GM23338 (cell line): ENCODE measurements at regions not wholly inside any gene's neighbourhood (a gene's known extent, or its start where the extent isn't known, plus 50 kb on each side); places are given as distances from the start of the nearest gene placed in this dataset.

Experiments
- ATAC-seq: fragments of 200-7000 bp; cut with Tn5 transposase; 3 replicates; pipeline ENCODE4 v1.9.1; 2020
- DNase-seq: peaks from one replicate; pipeline ENCODE4 v3.0.0-alpha.2; 2015; ENCODE audit warnings: low spot score
- H2AFZ ChIP-seq: fragments of 200-600 bp; sonication (generic); 2 replicates; pipeline ENCODE4 v1.8.0; 2016; ENCODE audit warnings: antibody characterized with exemption, mild to moderate bottlenecking, moderate library complexity
- H3F3A ChIP-seq: fragments of 200-600 bp; sonication (generic); replicated peaks from 2 replicates; pipeline ENCODE4 v1.8.0; 2017; ENCODE audit warnings: antibody characterized with exemption, mixed run types, low read depth
- H3K27ac ChIP-seq: fragments of 200-600 bp; sonication (generic); 2 replicates; pipeline ENCODE4 v1.6.1; 2016; ENCODE audit warnings: low read depth
- H3K27me3 ChIP-seq: fragments of 200-600 bp; sonication (generic); 2 replicates; pipeline ENCODE4 v1.8.0; 2016; ENCODE audit warnings: mild to moderate bottlenecking, mixed run types, moderate library complexity; ENCODE audit not compliant: insufficient read depth
- H3K36me3 ChIP-seq: fragments of 200-600 bp; sonication (generic); 2 replicates; pipeline ENCODE4 v1.8.0; 2016; ENCODE audit warnings: mild to moderate bottlenecking; ENCODE audit not compliant: insufficient read depth
- H3K4me1 ChIP-seq: fragments of 200-600 bp; sonication (generic); 2 replicates; pipeline ENCODE4 v1.8.0; 2016; ENCODE audit warnings: mild to moderate bottlenecking, moderate library complexity; ENCODE audit not compliant: insufficient read depth
- H3K4me2 ChIP-seq: fragments of 200-600 bp; sonication (generic); 2 replicates; pipeline ENCODE4 v1.7.1; 2017; ENCODE audit warnings: mixed run types
- H3K4me3 ChIP-seq: fragments of 200-600 bp; sonication (generic); 2 replicates; pipeline ENCODE4 v1.6.1; 2016; ENCODE audit warnings: mixed run types
- H3K79me2 ChIP-seq: fragments of 200-600 bp; sonication (generic); replicated peaks from 2 replicates; pipeline ENCODE4 v1.8.0; 2017; ENCODE audit warnings: mild to moderate bottlenecking; ENCODE audit not compliant: insufficient read depth
- H3K9me2 ChIP-seq: fragments of 200-600 bp; sonication (generic); 2 replicates; pipeline ENCODE4 v1.8.0; 2017; ENCODE audit not compliant: insufficient read depth
- H4K20me1 ChIP-seq: fragments of 200-600 bp; sonication (generic); replicated peaks from 2 replicates; pipeline ENCODE4 v1.8.0; 2017; ENCODE audit warnings: mild to moderate bottlenecking; ENCODE audit not compliant: insufficient read depth
- H3K27ac Mint-ChIP-seq: 2 replicates; pipeline ENCODE4 v1.8.0; 2020; ENCODE audit warnings: inconsistent platforms, mild to moderate bottlenecking, moderate library complexity, mixed read lengths
- H3K27me3 Mint-ChIP-seq: 3 replicates; pipeline ENCODE4 v1.8.0; 2022; ENCODE audit warnings: low read depth, mild to moderate bottlenecking, moderate library complexity, mixed read lengths, inconsistent platforms; ENCODE audit not compliant: insufficient read depth, poor library complexity
- H3K36me3 Mint-ChIP-seq: 3 replicates; pipeline ENCODE4 v1.8.0; 2021; ENCODE audit warnings: low read depth, mild to moderate bottlenecking, inconsistent platforms, moderate library complexity, mixed read lengths
- H3K4me1 Mint-ChIP-seq: 3 replicates; pipeline ENCODE4 v1.8.0; 2020; ENCODE audit warnings: mild to moderate bottlenecking, inconsistent platforms, mixed read lengths
- H3K4me3 Mint-ChIP-seq: 3 replicates; pipeline ENCODE4 v1.8.0; 2021; ENCODE audit warnings: moderate library complexity, mild to moderate bottlenecking, inconsistent platforms, mixed read lengths
- H3K9me3 Mint-ChIP-seq: 3 replicates; pipeline ENCODE4 v1.8.0; 2020; ENCODE audit warnings: moderate library complexity, mild to moderate bottlenecking, inconsistent platforms, mixed read lengths
- CREB1 ChIP-seq: fragments of 250-450 bp; sonication (Bioruptor Pico); IDR thresholded peaks from 2 replicates; pipeline ENCODE4 v1.5.0; 2020; ENCODE audit warnings: low read depth, mild to moderate bottlenecking, moderate library complexity
- ETS1 ChIP-seq: IDR thresholded peaks from 2 replicates; pipeline ENCODE4 v1.6.1; 2016; ENCODE audit warnings: antibody characterized with exemption
- EZH2 ChIP-seq: fragments of 200-600 bp; sonication (generic); IDR thresholded peaks from one replicate; pipeline ENCODE4 v1.8.0; 2017; ENCODE audit warnings: antibody characterized with exemption, mild to moderate bottlenecking, low read depth; ENCODE audit not compliant: unreplicated experiment
- EZH2phosphoT487 ChIP-seq: fragments of 200-600 bp; sonication (generic); IDR thresholded peaks from one replicate; pipeline ENCODE4 v1.8.1; 2018; ENCODE audit warnings: antibody characterized with exemption; ENCODE audit not compliant: unreplicated experiment
- JUNB ChIP-seq: IDR thresholded peaks from one replicate; pipeline ENCODE4 v1.6.1; 2016; ENCODE audit warnings: antibody characterized with exemption; ENCODE audit not compliant: unreplicated experiment
- NANOG ChIP-seq: IDR thresholded peaks from 2 replicates; pipeline ENCODE4 v1.6.1; 2016; ENCODE audit warnings: antibody characterized with exemption, borderline replicate concordance
- STAT1 ChIP-seq: IDR thresholded peaks from one replicate; pipeline ENCODE4 v1.6.1; 2016; ENCODE audit warnings: antibody characterized with exemption; ENCODE audit not compliant: unreplicated experiment
- ZNF114 ChIP-seq: fragments of 250-450 bp; sonication (Bioruptor Pico); IDR thresholded peaks from 2 replicates; pipeline ENCODE4 v1.5.0; 2020; ENCODE audit warnings: mild to moderate bottlenecking, moderate library complexity
- TF ChIP-seq, protein P1 (sequence below): IDR thresholded peaks from one replicate; pipeline ENCODE4 v1.6.1; 2018; ENCODE audit warnings: antibody characterized with exemption; ENCODE audit not compliant: unreplicated experiment
- TF ChIP-seq, protein P2 (sequence below): fragments of 250-450 bp; sonication (Bioruptor Pico); IDR thresholded peaks from 2 replicates; pipeline ENCODE4 v1.5.0; 2020; ENCODE audit warnings: mild to moderate bottlenecking, moderate library complexity

GRCh38 chr2:12396699-12397098 is 320.0 kb upstream of the TRIB2 start:
- no peak overlapping the region for H3K4me3 Mint-ChIP-seq
- H3K9me3 Mint-ChIP-seq: peaks cover 9% of the 10 kb centered on the region
- no peak overlapping the region for H3K27ac Mint-ChIP-seq
- H3K36me3 Mint-ChIP-seq: peaks cover 8% of the 10 kb centered on the region
- Histone ChIP-seq H3F3A (no peaks in the 10 kb centered on the region), H2AFZ (no peak overlapping the region), H3K4me3 (no peak overlapping the region), H3K9me2 (peaks cover 4% of the 10 kb centered on the region; the same call in 1 of the 2 replicates), H3K27me3 (no peaks in the 10 kb centered on the region), H3K27ac (no peak overlapping the region), H4K20me1 (no peaks in the 10 kb centered on the region; the same call in 1 of the 2 replicates), H3K36me3 (peaks cover under 1% of the 10 kb centered on the region; the same call in 1 of the 2 replicates), H3K4me2 (no peak overlapping the region), H3K79me2 (no peaks in the 10 kb centered on the region), H3K4me1 (peaks cover 30% of the 10 kb centered on the region)
- no peaks in the 10 kb centered on the region for H3K27me3 Mint-ChIP-seq
- ATAC-seq: no peak
- no peak for DNase-seq
- TF ChIP-seq ZNF114 (CRISPR knock-in tag) (no peak), ETS1 (no peak), NANOG (no peak), JUNB (no peak), CREB1 (CRISPR knock-in tag) (no peak)
- peaks cover 21% of the 10 kb centered on the region for H3K4me1 Mint-ChIP-seq

DNA sequence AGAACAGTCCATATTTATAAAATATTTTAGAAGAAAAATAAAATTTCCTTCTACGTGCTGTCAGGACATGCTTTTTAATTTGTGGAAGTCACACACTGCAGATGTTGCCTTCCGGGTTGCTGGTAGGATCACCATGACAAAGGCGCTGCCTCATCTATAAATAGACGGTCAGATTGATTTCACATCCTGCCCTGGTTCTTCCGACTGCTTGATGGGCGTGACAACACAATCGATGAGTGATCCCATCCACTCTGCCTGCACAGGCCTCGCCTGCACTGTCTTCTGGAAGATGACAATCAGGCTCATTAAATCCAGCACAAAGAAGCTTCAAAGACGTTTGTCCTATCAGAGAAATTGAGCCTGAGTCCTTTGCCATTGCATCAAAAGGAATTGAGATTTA is 318.9 kb upstream of the TRIB2 start:
- H3K27me3 ChIP-seq: no peaks in the 10 kb centered on the region
- H2AFZ ChIP-seq: no peak overlapping the region
- H3K36me3 ChIP-seq: peaks cover 6% of the 10 kb centered on the region; the same call in 1 of the 2 replicates
- ATAC-seq (peak; percentile 36; the same call in 2 of the 3 replicates), DNase-seq (peak; percentile 42)
- H3K4me3 ChIP-seq: no peak overlapping the region
- no peaks in the 10 kb centered on the region for H3F3A ChIP-seq
- no peaks in the 10 kb centered on the region for H3K79me2 ChIP-seq
- Mint-ChIP-seq H3K4me1 (peaks cover 21% of the 10 kb centered on the region), H3K36me3 (peaks cover 20% of the 10 kb centered on the region), H3K9me3 (peaks cover 20% of the 10 kb centered on the region), H3K27me3 (peaks cover 3% of the 10 kb centered on the region), H3K27ac (no peak overlapping the region), H3K4me3 (no peak overlapping the region)
- H4K20me1 ChIP-seq: no peaks in the 10 kb centered on the region; the same call in 1 of the 2 replicates
- peaks cover 30% of the 10 kb centered on the region for H3K4me1 ChIP-seq
- peaks cover 6% of the 10 kb centered on the region; the same call in 1 of the 2 replicates for H3K9me2 ChIP-seq
- no peak overlapping the region for H3K27ac ChIP-seq
- peak overlapping the region; percentile 54 for H3K4me2 ChIP-seq
- TF ChIP-seq, protein P1, sequence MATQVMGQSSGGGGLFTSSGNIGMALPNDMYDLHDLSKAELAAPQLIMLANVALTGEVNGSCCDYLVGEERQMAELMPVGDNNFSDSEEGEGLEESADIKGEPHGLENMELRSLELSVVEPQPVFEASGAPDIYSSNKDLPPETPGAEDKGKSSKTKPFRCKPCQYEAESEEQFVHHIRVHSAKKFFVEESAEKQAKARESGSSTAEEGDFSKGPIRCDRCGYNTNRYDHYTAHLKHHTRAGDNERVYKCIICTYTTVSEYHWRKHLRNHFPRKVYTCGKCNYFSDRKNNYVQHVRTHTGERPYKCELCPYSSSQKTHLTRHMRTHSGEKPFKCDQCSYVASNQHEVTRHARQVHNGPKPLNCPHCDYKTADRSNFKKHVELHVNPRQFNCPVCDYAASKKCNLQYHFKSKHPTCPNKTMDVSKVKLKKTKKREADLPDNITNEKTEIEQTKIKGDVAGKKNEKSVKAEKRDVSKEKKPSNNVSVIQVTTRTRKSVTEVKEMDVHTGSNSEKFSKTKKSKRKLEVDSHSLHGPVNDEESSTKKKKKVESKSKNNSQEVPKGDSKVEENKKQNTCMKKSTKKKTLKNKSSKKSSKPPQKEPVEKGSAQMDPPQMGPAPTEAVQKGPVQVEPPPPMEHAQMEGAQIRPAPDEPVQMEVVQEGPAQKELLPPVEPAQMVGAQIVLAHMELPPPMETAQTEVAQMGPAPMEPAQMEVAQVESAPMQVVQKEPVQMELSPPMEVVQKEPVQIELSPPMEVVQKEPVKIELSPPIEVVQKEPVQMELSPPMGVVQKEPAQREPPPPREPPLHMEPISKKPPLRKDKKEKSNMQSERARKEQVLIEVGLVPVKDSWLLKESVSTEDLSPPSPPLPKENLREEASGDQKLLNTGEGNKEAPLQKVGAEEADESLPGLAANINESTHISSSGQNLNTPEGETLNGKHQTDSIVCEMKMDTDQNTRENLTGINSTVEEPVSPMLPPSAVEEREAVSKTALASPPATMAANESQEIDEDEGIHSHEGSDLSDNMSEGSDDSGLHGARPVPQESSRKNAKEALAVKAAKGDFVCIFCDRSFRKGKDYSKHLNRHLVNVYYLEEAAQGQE: no peak
- TF ChIP-seq, protein P2, sequence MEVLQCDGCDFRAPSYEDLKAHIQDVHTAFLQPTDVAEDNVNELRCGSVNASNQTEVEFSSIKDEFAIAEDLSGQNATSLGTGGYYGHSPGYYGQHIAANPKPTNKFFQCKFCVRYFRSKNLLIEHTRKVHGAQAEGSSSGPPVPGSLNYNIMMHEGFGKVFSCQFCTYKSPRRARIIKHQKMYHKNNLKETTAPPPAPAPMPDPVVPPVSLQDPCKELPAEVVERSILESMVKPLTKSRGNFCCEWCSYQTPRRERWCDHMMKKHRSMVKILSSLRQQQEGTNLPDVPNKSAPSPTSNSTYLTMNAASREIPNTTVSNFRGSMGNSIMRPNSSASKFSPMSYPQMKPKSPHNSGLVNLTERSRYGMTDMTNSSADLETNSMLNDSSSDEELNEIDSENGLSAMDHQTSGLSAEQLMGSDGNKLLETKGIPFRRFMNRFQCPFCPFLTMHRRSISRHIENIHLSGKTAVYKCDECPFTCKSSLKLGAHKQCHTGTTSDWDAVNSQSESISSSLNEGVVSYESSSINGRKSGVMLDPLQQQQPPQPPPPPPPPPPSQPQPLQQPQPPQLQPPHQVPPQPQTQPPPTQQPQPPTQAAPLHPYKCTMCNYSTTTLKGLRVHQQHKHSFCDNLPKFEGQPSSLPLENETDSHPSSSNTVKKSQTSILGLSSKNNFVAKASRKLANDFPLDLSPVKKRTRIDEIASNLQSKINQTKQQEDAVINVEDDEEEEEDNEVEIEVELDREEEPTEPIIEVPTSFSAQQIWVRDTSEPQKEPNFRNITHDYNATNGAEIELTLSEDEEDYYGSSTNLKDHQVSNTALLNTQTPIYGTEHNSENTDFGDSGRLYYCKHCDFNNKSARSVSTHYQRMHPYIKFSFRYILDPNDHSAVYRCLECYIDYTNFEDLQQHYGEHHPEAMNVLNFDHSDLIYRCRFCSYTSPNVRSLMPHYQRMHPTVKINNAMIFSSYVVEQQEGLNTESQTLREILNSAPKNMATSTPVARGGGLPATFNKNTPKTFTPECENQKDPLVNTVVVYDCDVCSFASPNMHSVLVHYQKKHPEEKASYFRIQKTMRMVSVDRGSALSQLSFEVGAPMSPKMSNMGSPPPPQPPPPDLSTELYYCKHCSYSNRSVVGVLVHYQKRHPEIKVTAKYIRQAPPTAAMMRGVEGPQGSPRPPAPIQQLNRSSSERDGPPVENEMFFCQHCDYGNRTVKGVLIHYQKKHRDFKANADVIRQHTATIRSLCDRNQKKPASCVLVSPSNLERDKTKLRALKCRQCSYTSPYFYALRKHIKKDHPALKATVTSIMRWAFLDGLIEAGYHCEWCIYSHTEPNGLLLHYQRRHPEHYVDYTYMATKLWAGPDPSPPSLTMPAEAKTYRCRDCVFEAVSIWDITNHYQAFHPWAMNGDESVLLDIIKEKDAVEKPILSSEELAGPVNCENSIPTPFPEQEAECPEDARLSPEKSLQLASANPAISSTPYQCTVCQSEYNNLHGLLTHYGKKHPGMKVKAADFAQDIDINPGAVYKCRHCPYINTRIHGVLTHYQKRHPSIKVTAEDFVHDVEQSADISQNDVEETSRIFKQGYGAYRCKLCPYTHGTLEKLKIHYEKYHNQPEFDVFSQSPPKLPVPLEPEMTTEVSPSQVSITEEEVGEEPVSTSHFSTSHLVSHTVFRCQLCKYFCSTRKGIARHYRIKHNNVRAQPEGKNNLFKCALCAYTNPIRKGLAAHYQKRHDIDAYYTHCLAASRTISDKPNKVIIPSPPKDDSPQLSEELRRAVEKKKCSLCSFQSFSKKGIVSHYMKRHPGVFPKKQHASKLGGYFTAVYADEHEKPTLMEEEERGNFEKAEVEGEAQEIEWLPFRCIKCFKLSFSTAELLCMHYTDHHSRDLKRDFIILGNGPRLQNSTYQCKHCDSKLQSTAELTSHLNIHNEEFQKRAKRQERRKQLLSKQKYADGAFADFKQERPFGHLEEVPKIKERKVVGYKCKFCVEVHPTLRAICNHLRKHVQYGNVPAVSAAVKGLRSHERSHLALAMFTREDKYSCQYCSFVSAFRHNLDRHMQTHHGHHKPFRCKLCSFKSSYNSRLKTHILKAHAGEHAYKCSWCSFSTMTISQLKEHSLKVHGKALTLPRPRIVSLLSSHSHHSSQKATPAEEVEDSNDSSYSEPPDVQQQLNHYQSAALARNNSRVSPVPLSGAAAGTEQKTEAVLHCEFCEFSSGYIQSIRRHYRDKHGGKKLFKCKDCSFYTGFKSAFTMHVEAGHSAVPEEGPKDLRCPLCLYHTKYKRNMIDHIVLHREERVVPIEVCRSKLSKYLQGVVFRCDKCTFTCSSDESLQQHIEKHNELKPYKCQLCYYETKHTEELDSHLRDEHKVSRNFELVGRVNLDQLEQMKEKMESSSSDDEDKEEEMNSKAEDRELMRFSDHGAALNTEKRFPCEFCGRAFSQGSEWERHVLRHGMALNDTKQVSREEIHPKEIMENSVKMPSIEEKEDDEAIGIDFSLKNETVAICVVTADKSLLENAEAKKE (CRISPR knock-in tag): no peak
- TF ChIP-seq JUNB: no peak
- no peak for TF ChIP-seq STAT1
- TF ChIP-seq EZH2phosphoT487: no peak
- TF ChIP-seq EZH2: no peak
- no peak for TF ChIP-seq ETS1
- no peak for TF ChIP-seq ZNF114 (CRISPR knock-in tag)
